IPS-18c (cell line): ENCODE measurements at regions not wholly inside any gene's neighbourhood (a gene's known extent, or its start where the extent isn't known, plus 50 kb on each side); places are given as distances from the start of the nearest gene placed in this dataset.

Experiments
- H3K4me3 ChIP-seq: 2 replicates; pipeline ENCODE4 v1.7.0; 2013; ENCODE audit warnings: low read depth, mild to moderate bottlenecking, low read length, moderate library complexity; ENCODE audit not compliant: insufficient read depth
- H3K9me3 ChIP-seq: one replicate; pipeline ENCODE4 v1.6.1; 2013; ENCODE audit warnings: mild to moderate bottlenecking, low read length, moderate library complexity; ENCODE audit not compliant: control insufficient read depth, insufficient read depth

DNA sequence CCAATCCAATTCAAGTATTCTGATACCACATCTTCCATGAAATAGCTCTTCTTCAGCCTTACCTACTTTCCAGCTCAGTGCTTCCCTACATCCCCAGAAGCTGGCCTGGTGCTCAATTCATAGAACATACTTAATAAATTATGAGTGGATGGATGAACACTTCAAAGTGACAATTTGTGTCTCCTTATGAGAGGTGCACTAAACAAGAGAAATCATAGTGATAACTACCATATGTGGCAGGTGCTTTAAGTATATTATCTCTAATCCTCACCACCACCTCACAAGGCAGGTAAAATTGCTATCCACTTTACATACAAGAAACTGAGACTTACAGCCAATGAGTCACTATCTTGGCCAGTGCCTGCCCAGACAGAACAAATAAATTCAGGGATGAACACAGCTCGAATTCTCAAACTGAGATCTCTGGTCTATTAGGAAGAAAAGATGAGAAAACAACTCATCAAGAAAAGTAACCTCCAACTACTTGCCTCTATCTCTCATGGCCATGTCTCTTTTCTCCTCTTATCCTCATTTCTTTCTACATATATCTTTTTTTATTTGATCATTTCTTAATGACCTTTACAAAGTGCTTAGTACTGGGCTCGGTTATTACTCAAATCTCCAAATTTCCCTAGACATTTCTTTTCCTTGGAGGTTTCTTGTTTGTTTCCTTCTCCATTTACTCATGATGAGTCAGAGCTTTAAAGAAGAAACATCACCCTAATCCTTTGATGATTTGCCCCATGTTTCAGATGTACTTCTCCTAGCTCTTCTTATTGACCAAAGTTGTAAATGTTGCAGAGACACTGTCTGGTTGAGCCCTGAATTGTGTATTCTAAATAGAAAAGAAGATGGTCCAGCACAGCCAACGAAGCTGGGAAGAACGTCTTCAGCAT, 161.5 kb downstream of the RPS29 start:
- H3K4me3 ChIP-seq, result no peak overlapping the region
- H3K9me3 ChIP-seq, result no peaks in the 10 kb centered on the region

DNA sequence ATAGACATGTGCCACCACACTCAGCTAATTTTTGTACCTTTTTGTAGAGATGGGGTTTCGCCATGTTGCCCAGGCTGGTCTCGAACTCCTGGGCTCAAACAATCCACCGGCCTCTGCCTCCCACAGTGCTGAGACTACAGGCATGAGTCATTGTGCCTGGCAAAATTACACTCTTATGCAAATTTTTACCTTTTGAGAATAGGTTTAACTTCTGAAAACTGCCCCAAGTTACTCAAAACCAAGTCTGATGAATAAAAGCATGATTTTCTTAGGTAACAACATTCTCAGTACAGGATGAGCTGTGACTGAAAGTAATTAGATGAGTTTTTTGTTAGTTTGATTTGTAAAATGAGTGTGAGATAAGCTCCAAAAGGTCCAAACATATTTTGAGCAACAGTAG, 166.0 kb downstream of the RPS29 start:
- Histone ChIP-seq H3K4me3 (no peak overlapping the region), H3K9me3 (no peaks in the 10 kb centered on the region)

DNA sequence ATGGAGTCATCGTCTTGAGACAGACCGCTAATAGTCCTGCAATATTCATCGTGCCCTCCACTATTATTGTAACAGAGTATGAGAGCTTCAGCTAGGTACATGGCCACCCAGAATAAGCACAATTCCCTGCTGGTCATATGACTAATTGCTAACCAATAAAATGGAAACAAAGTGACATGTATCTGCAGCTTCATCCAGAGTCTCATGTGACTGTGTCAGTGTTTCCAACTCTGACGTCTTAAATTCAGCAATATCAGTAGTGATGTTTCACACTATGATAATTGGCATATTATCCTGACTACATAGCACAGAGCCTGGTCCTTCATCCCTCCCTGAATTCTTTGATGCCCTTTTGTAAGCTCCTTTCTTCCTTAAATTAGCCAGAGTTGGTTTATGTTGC, 167.4 kb downstream of the RPS29 start:
- Histone ChIP-seq H3K4me3 (no peak overlapping the region), H3K9me3 (no peaks in the 10 kb centered on the region)

DNA sequence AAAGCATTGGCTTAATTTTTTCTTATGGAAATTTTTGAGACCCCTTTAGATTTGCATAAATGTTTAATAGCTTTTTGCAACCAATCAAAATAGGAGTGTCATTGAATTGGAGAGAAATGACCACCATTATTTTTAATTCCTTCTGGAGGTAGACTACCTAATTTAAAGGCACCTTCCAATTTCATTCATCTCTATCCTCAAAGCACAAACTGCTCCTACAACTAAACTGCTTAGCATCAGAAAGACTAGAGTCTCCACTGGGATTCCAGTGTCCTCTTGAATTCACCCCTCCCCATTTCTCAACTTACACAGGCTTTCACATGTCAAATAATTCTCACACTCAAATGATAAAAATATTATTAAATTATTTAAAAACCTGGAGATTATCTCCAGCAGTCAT, 168.4 kb downstream of the RPS29 start:
- no peak overlapping the region for H3K4me3 ChIP-seq
- no peaks in the 10 kb centered on the region for H3K9me3 ChIP-seq

DNA sequence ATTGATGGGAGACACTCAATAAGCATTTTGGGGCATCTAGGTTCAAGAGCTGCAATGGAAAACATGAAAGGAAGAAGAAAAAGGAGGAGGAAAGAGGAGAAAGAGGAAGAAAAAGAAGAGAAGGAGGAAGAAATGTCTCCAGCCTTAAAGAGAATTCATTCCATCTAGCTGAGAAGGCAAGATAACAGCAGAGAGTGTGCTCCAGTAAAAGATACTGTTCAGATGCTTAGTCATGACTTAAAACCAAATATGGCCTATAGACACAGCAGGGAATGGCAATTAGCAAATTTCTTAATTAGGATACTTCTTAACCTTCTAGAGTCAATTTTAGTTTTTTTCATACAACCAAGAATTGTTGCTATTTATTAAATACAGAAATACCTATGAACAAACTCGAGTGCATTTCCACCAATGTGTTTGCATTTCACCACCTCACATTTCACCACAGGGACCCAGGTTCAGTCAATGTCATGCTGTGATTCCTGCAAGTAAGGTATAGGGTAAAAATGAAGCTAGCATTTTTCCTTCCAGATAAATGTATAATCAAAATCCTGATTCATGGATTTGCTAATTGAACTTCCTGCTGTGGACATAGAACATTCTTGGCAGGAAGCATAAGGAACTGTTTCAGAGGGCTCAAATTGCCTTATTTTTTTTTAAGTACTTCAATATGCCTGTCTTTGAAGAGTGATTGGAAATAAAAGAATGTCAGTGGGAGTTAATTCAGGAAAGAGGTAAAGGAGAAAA, 177.8 kb downstream of the RPS29 start:
- Histone ChIP-seq H3K4me3 (no peak overlapping the region), H3K9me3 (no peaks in the 10 kb centered on the region)

DNA sequence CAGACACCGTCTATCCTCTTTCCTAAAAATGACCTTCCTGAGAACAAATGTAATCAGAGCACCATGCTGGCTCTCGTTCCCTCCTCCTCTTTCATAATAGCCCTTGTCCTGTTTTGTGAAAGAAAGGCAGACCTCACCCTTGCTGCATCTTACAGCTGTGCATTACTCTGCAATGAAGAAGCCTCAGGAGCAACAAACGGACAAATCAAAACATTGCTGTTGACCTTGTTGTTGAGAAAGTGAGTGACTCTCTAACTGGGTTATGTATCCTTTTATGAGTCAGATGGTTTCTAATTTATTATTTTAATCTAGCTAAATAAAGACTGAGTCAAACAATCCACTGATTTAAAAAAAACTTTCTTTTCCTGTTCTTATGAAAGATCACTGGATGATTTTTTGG, 180.9 kb downstream of the RPS29 start:
- no peak overlapping the region for H3K4me3 ChIP-seq
- H3K9me3 ChIP-seq, result no peaks in the 10 kb centered on the region

DNA sequence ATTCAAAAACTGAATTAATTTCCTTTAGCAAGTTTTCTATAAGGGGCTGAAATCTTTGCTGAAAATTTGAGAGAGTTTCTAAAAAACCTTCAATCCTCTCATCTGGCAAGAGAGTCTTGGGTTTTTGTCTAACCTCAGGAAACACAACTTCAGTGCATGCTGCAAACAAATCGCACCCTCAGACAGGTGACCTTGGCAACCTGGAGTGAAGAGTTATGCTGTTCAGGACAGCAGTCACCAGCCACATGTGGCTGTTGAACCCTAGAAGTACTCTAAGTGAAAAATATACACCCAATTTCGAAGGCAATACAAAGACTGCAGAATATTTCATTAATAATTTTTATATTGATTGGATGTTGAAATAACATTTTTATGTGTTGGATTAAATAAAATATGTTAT, 184.8 kb downstream of the RPS29 start:
- no peaks in the 10 kb centered on the region for H3K9me3 ChIP-seq
- H3K4me3 ChIP-seq, result no peak overlapping the region

DNA sequence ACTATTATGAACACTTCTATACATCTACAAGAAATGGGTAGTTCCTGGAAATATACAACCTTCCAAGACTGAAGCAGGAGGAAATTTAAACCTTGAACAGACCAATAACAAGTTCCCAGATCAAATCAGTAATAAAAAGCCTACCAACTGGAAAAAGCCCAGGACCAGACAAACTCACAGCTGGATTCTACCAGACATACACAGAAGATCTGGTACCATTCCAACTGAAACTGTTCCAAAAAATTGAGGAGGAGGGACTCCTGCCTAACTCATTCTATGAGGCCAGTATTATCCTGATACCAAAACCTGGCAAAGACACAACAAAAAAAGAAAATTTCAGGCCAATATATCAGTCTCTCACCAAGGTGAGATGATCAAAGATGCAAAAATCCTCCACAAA, 189.4 kb downstream of the RPS29 start:
- Histone ChIP-seq H3K9me3 (peaks cover 3% of the 10 kb centered on the region), H3K4me3 (no peak overlapping the region)

DNA sequence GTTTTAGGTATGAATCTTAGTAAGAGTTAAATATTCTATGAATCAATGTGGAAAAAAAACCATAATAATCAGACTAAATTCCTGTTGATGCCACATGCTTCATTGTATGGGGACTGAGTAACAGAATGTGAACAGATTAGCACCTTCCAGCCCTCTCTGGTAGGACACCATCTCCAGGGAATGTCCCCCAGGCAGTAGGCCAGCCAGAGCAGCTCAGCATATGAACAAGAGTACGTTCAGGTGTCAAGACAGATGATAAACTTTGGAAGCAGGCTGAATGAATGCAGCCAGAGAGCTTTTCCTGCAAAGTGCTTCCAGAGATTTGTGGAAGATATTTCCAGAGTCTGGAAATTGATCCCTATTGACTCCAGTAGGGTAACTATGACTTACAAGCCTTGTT, 204.4 kb downstream of the RPS29 start:
- H3K9me3 ChIP-seq, result no peaks in the 10 kb centered on the region
- no peak overlapping the region for H3K4me3 ChIP-seq

DNA sequence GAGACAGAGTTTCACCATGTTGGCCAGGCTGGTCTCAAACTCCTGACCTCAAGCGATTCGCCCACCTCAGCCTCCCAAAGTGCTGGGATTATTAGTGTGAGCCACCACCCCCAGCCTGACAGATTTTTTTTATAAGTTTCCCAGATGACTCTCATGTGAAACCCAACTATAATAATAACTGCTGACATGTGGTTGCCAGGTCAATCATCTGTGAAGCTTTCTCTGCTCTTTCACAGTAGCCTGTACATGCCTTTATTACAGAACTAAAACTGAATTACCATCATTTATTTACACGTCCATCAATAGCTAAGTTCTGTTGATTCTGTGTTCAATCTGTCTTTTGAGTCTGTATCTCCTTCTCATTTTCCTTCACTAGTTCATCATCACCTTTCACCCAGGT, 218.5 kb downstream of the RPS29 start:
- no peak overlapping the region for H3K4me3 ChIP-seq
- no peaks in the 10 kb centered on the region for H3K9me3 ChIP-seq

DNA sequence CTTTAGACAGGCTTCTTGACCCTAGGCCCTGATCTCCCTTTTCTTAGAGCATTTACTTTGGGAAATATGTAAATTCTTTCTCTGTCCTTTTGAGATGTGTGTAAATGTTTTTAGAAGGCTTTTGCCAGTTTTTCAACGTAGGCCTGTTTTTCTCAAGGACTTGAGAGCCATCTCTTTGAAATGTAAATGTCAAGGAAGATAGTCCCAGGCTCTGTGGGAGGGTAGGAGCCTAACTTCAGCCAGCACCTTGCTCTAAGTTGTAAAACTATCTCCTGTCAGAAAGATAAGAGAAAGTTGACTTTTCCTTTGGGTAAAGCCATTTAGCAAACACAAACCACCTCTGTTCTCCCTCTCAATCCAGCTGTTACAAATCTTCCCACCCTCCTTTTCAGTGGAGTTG, 219.8 kb downstream of the RPS29 start:
- H3K4me3 ChIP-seq, result no peak overlapping the region
- H3K9me3 ChIP-seq, result no peaks in the 10 kb centered on the region

DNA sequence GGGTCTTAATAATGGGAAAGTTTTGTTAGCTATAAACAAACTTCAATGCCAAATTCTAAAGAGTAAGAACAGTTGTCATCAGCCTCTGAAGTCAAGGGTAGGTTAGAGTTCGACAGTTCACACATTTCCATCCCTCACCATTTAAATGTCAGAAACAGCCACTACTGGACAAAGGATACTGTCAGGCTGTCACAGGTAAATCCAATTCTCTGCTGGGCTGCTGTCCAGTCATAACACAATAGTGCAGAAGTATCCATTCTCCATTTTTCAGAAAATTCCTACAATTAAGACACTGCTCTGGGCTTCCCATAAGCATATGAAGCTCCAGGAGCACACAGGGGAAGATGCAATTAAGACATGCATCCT, 221.4 kb downstream of the RPS29 start:
- Histone ChIP-seq H3K4me3 (no peak overlapping the region), H3K9me3 (no peaks in the 10 kb centered on the region)

DNA sequence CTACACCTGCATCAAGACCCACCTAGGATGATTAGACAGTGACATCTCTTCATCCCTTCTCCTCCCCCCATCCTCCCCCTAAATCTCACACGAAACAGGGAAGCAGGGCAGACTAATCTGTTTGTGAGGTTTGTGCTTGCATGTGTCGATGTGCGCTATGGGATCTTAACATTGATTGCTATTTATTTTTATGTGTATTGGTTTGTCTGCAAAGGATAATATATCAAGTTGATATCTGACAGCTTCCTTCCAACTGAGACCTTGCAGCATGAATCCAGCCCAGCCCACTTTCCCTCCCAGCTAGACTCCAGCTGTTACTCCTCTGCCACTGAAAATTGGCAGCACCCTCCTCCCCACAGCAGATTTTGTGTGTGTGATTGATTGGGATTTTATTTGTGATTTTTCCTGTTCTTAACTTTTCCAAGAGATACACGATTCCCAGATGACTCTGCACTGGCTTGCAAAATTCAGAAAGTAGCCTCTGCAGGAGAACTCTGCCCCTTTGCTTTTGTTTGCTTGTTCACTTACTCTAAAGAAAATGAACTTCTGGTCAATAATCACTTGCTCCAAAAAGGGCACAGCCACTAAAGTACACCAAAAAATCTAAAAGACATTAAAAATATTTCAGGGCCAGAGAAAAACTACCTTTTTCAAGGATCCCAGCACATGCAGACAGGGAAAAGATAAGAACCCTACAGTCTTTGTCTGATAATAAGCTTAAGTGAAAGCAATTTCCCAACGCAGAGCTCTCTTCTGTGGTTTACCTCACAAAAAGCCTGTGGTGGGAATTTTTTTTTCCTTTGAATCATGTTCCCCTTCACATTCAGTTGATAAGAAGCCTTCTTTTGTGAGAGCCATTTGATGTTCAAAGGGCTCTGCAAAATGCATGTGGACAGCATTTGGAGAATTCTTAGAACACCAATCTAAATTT, 222.1 kb downstream of the RPS29 start:
- H3K9me3 ChIP-seq, result no peaks in the 10 kb centered on the region
- H3K4me3 ChIP-seq, result no peak overlapping the region

DNA sequence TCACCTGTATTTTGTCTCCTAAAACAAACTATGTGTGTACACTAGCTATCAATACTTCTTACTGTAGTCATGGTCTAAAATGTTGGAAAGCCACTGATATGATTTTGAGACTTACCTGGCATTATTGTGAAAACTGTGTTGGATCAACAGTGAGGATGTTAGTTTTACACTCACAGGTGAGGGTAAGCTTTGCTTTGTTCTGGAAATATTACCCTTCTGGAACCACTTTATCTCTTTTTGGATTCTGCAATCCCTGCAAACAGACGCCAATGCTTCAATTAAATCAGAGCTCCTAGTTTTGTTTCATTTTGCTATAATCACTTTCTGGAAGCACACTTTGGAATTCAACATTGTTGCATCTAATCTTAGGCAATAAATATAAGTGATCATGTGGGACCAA, 223.3 kb downstream of the RPS29 start:
- Histone ChIP-seq H3K4me3 (no peak overlapping the region), H3K9me3 (no peaks in the 10 kb centered on the region)

DNA sequence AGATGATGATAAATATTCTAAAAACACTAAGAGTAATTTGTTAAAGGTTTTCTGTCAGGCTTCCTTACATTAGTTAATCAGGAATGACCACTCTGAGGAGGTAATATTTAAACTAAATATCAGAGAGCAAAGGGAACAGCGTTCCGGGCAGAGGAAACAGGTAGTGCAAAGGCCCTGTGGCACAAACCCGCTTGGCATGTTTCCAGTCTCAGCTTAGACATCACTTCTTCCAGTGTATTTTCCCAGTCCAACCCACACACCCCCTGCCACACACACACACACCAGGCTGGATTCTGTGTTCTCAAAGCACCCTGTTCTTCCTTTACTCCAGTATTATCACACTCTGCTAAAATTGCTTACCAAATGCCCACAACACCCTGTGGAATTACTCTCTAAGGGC, 247.1 kb downstream of the RPS29 start:
- H3K4me3 ChIP-seq, result no peak overlapping the region
- H3K9me3 ChIP-seq, result no peaks in the 10 kb centered on the region

DNA sequence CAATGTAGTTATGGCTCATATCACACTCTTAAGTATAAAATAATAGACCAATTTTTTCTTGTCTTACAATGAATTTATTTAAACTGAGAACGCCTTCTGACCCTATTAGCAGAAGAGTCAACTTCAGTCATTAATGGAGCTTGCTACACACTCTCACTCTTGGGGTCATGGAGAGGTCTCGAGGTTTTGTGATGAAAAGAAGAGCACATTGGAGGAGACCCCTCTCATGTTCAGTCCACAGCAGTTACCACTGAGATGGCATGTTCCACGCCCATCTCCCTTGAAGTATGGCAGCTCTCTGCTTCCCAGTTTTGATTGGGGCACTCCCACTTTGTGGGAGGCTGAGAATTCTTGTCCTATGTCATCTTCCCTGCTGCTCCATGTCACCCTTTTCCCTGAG, 266.4 kb downstream of the RPS29 start:
- Histone ChIP-seq H3K9me3 (no peaks in the 10 kb centered on the region), H3K4me3 (no peak overlapping the region)

DNA sequence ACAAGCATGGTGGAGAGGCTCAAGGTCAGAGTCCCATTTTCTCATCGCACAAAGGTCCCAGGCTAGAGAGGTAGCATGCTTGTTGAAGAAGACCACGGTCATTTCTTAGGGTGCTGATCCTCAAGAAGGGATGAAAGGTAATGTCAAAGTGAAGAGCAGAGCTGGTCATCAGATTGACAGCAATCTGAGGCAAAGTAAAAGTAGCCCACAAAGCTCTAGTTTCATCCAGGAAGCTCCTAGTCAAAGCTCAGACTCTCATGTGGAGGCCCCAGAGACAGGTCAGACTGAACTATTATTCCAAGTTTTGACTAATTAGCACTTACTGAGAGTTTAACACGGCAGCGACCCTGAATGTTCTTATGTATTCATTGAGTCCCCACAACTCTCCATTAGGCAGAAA, 270.6 kb downstream of the RPS29 start:
- H3K9me3 ChIP-seq, result no peaks in the 10 kb centered on the region
- no peak overlapping the region for H3K4me3 ChIP-seq

DNA sequence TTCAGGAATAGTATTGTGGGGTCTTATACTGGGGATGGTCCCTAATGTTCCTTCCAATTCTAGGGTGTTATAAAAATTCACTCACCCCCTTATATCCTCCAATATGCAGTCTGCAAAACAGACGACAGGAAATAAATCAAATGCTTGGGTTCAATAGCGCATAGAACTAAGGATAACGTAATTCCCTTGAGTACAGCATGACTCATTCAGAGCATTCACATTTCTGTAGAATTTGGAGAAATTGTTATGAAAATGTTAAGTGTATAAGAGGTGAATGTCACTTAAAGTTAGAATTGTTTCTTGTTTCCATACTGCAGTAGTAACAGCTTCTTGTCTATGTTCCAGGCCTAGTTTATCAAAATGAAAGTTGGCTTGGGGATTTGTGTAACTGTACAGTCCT, 271.4 kb downstream of the RPS29 start:
- no peak overlapping the region for H3K4me3 ChIP-seq
- H3K9me3 ChIP-seq, result no peaks in the 10 kb centered on the region
